ENCODE measurements at regions not wholly inside any gene's neighbourhood (a gene's known extent, or its start where the extent isn't known, plus 50 kb on each side); places are given as distances from the start of the nearest gene placed in this dataset.

- TF ChIP-seq ZNF331 (CRISPR knock-in tag; IDR thresholded peaks at IDR 0.05; ENCODE audit: low read depth) (no peak), CREB1 (CRISPR knock-in tag; IDR thresholded peaks at IDR 0.05; ENCODE audit: low read depth) (no peak)
These were observed 809.1 kb downstream of the ANKRD7 start (continued) for GRCh38 chr7:119033641-119034040.

- Histone ChIP-seq H3K27ac (ENCODE audit: low read depth) (no peak overlapping the region), H3K79me2 (replicated peaks; ENCODE audit: insufficient read depth) (no peaks in the 10 kb centered on the region), H3K4me1 (ENCODE audit: insufficient read depth) (no peaks in the 10 kb centered on the region), H3K4me3 (no peak overlapping the region), H3K27me3 (ENCODE audit: insufficient read depth) (no peaks in the 10 kb centered on the region), H2AFZ (no peak overlapping the region; the same call in 1 of the 2 replicates), H3K36me3 (ENCODE audit: insufficient read depth) (no peaks in the 10 kb centered on the region), H3F3A (replicated peaks; ENCODE audit: low read depth) (no peaks in the 10 kb centered on the region), H3K9me2 (ENCODE audit: insufficient read depth) (peaks cover 3% of the 10 kb centered on the region; the same call in 1 of the 2 replicates), H4K20me1 (replicated peaks; ENCODE audit: insufficient read depth) (no peaks in the 10 kb centered on the region), H3K4me2 (no peak overlapping the region)
- DNase-seq (ENCODE audit: low spot score) (no peak), ATAC-seq (no peak)
- Mint-ChIP-seq H3K9me3 (peaks cover 2% of the 10 kb centered on the region; the same call in 1 of the 3 replicates), H3K4me3 (no peak overlapping the region), H3K4me1 (no peaks in the 10 kb centered on the region; the same call in 2 of the 3 replicates), H3K36me3 (ENCODE audit: low read depth) (no peaks in the 10 kb centered on the region; the same call in 2 of the 3 replicates), H3K27ac (no peak overlapping the region), H3K27me3 (ENCODE audit: insufficient read depth, low read depth, poor library complexity) (no peaks in the 10 kb centered on the region)
- TF ChIP-seq STAT1 (IDR thresholded peaks at IDR 0.05; ENCODE audit: unreplicated experiment) (no peak), ZNF331 (CRISPR knock-in tag; IDR thresholded peaks at IDR 0.05; ENCODE audit: low read depth) (no peak)
These were observed 813.4 kb downstream of the ANKRD7 start for GRCh38 chr7:119037941-119038340.

- Mint-ChIP-seq H3K27ac (no peak overlapping the region), H3K9me3 (peaks cover 2% of the 10 kb centered on the region; the same call in 1 of the 3 replicates)
These were observed 821.6 kb downstream of the ANKRD7 start for GRCh38 chr7:119046068-119046467.

More at GRCh38 chr7:119046068-119046467, 821.6 kb downstream of the ANKRD7 start:
- Mint-ChIP-seq H3K4me3 (no peak overlapping the region), H3K4me1 (no peaks in the 10 kb centered on the region), H3K36me3 (ENCODE audit: low read depth) (no peaks in the 10 kb centered on the region; the same call in 2 of the 3 replicates), H3K27me3 (ENCODE audit: insufficient read depth, low read depth, poor library complexity) (no peaks in the 10 kb centered on the region)
- H3K4me3 ChIP-seq, result no peak overlapping the region
- H4K20me1 ChIP-seq (replicated peaks; ENCODE audit: insufficient read depth), result no peaks in the 10 kb centered on the region
- no peak for DNase-seq (ENCODE audit: low spot score)
- no peaks in the 10 kb centered on the region for H3K9me2 ChIP-seq (ENCODE audit: insufficient read depth)
- no peaks in the 10 kb centered on the region for H3K79me2 ChIP-seq (replicated peaks; ENCODE audit: insufficient read depth)
- no peak overlapping the region for H2AFZ ChIP-seq
- ATAC-seq, result no peak
- no peaks in the 10 kb centered on the region for H3K27me3 ChIP-seq (ENCODE audit: insufficient read depth)
- 0 out of 2 replicates have a peak, but pooled peaks cover 2% of the 10 kb centered on the region for H3K36me3 ChIP-seq (ENCODE audit: insufficient read depth)
- H3F3A ChIP-seq (replicated peaks; ENCODE audit: low read depth), result no peaks in the 10 kb centered on the region
- no peak for TF ChIP-seq EZH2 (IDR thresholded peaks at IDR 0.05; ENCODE audit: low read depth, unreplicated experiment)
- no peak for TF ChIP-seq JUNB (IDR thresholded peaks at IDR 0.05; ENCODE audit: unreplicated experiment)
- TF ChIP-seq ZNF462 (CRISPR knock-in tag; IDR thresholded peaks at IDR 0.05), result no peak
- no peak overlapping the region for H3K4me2 ChIP-seq
- no peaks in the 10 kb centered on the region for H3K4me1 ChIP-seq (ENCODE audit: insufficient read depth)
- no peak overlapping the region for H3K27ac ChIP-seq (ENCODE audit: low read depth)

Data from GM23338 (cell line).